Kidney (tissue), 13 donors: ENCODE measurements at regions not wholly inside any gene's neighbourhood (a gene's known extent, or its start where the extent isn't known, plus 50 kb on each side); places are given as distances from the start of the nearest gene placed in this dataset.

ENCODE experiments used
- DNase-seq, 5 donors: peaks; one replicate each; pipeline ENCODE4 v3.0.0-alpha.2; 2013 to 2020
- FAIRE-seq: peaks from 2 replicates; lab custom pipeline; 2012; peaks lifted over from hg19 to GRCh38; lab: Jason Lieb, UNC
- H3K27ac ChIP-seq, 2 donors: one replicate each; pipeline ENCODE4 v1.7.0; 2013; ENCODE audit warnings: low read depth in 2 of 2, low read length in 2 of 2, inconsistent platforms in 1 of 2
- H3K27me3 ChIP-seq: one replicate; pipeline ENCODE4 v1.7.1; 2013; ENCODE audit warnings: low read length, inconsistent platforms; ENCODE audit not compliant: control insufficient read depth, insufficient read depth
- H3K36me3 ChIP-seq, 3 donors: one replicate each; pipeline versions ENCODE4 v1.7.0 to v1.7.1; 2013; ENCODE audit warnings: low read length in 3 of 3, control low read depth in 1 of 3, inconsistent platforms in 1 of 3; ENCODE audit not compliant: insufficient read depth in 3 of 3, control insufficient read depth in 2 of 3
- H3K4me1 ChIP-seq, 3 donors: one replicate each; pipeline versions ENCODE4 v1.7.0 to v1.7.1; 2013; ENCODE audit warnings: low read length in 3 of 3, inconsistent platforms in 1 of 3, low read depth in 1 of 3; ENCODE audit not compliant: control insufficient read depth in 2 of 3, insufficient read depth in 2 of 3
- H3K4me3 ChIP-seq, 3 donors: one replicate each; pipeline versions ENCODE4 v1.7.0 to v1.8.1; 2013; ENCODE audit warnings: low read length in 3 of 3, control low read depth in 1 of 3, inconsistent platforms in 1 of 3
- H3K9ac ChIP-seq, 3 donors: one replicate each; pipeline versions ENCODE4 v1.7.0 to v1.7.1; 2013; ENCODE audit warnings: low read length in 3 of 3, control low read depth in 1 of 3, inconsistent platforms in 1 of 3
- H3K9me3 ChIP-seq, 3 donors: one replicate each; pipeline versions ENCODE4 v1.7.0 to v1.7.1; 2013; ENCODE audit warnings: low read length in 3 of 3, control low read depth in 1 of 3, inconsistent platforms in 1 of 3; ENCODE audit not compliant: control insufficient read depth in 2 of 3, insufficient read depth in 1 of 3
- CTCF ChIP-seq: IDR thresholded peaks from 3 replicates; pipeline ENCODE4 v1.5.1; 2012; ENCODE audit warnings: mild to moderate bottlenecking, moderate library complexity, borderline replicate concordance; ENCODE audit not compliant: insufficient read depth; ENCODE audit errors: extremely low read depth
- intact Hi-C: fragments of 100-400 bp; cut with DNase I; formaldehyde crosslinking; loops from one replicate; pipeline ENCODE4 v1.11.1; 2022
- donor health status: control.
- donor health status: control.
- donor health status: control.
- donor health status: control.
- donor health status: control.
- donor health status: DM: yes; HTN: yes; CAD: no.
- donor health status: Normal renal cell carcinoma (clear cell type).

- H3K9ac ChIP-seq, result no peak overlapping the region
- H3K36me3 ChIP-seq, result no peaks in the 10 kb centered on the region
- H3K27me3 ChIP-seq, result no peaks in the 10 kb centered on the region
- no peak for TF ChIP-seq CTCF
- no peak for FAIRE-seq
- no peak for DNase-seq
- no peak overlapping the region for H3K4me3 ChIP-seq
- no peaks in the 10 kb centered on the region for H3K9me3 ChIP-seq
- H3K27ac ChIP-seq, result no peak overlapping the region
- intact Hi-C loops, result no loop called here
- no peaks in the 10 kb centered on the region for H3K4me1 ChIP-seq
These were observed 160.6 kb upstream of the RPL38 start for GRCh38 chr17:74042744-74043486.

GRCh38 chr17:74043976-74044375 is 159.5 kb upstream of the RPL38 start:
- intact Hi-C loops, result no loop called here
- no peak for FAIRE-seq
- no peak for TF ChIP-seq CTCF
- H3K4me1 ChIP-seq, result no peaks in the 10 kb centered on the region
- H3K27ac ChIP-seq, result no peak overlapping the region
- no peak overlapping the region for H3K9ac ChIP-seq
- H3K4me3 ChIP-seq, result no peak overlapping the region
- H3K36me3 ChIP-seq, result no peaks in the 10 kb centered on the region
- no peak for DNase-seq
- no peaks in the 10 kb centered on the region for H3K27me3 ChIP-seq
- H3K9me3 ChIP-seq, result no peaks in the 10 kb centered on the region

- Histone ChIP-seq H3K9me3 (no peaks in the 10 kb centered on the region), H3K27ac (no peak overlapping the region), H3K27me3 (no peaks in the 10 kb centered on the region), H3K4me1 (no peaks in the 10 kb centered on the region), H3K9ac (no peak overlapping the region), H3K4me3 (no peak overlapping the region), H3K36me3 (no peaks in the 10 kb centered on the region)
- intact Hi-C loops, result no loop called here
- DNase-seq, result peak in 2 of 5 donors; percentile 24 to 45
- FAIRE-seq, result no peak
- no peak for TF ChIP-seq CTCF
These were observed 157.7 kb upstream of the RPL38 start for GRCh38 chr17:74045608-74046280.
